GM10266 (cell line): ENCODE measurements at regions not wholly inside any gene's neighbourhood (a gene's known extent, or its start where the extent isn't known, plus 50 kb on each side); places are given as distances from the start of the nearest gene placed in this dataset.

Source experiments
- DNase-seq: peaks from one replicate; pipeline ENCODE4 v3.0.0; 2012; ENCODE audit errors: extremely low spot score
- CTCF ChIP-seq: IDR thresholded peaks from 2 replicates; pipeline ENCODE4 v1.5.1; 2012; ENCODE audit warnings: mild to moderate bottlenecking, low read depth; ENCODE audit not compliant: control insufficient read depth, insufficient read depth; ENCODE audit errors: missing control alignments

GRCh38 chr7:70944516-70944915 is 187.4 kb upstream of the GALNT17 start:
- no peak for TF ChIP-seq CTCF
- DNase-seq = no peak

- TF ChIP-seq CTCF = no peak
- no peak for DNase-seq
Measured at GRCh38 chr7:70947181-70947580, 184.8 kb upstream of the GALNT17 start.

GRCh38 chr7:70949862-70950261 is 182.1 kb upstream of the GALNT17 start:
- no peak for TF ChIP-seq CTCF
- no peak for DNase-seq

GRCh38 chr7:70951271-70951962 is 180.5 kb upstream of the GALNT17 start:
- no peak for DNase-seq
- no peak for TF ChIP-seq CTCF

- no peak for DNase-seq
- TF ChIP-seq CTCF = no peak
Measured at GRCh38 chr7:70952311-70952710, 179.6 kb upstream of the GALNT17 start.

- no peak for DNase-seq
- no peak for TF ChIP-seq CTCF
Measured at GRCh38 chr7:70953331-70953741, 178.6 kb upstream of the GALNT17 start.

GRCh38 chr7:70953796-70954195 is 178.1 kb upstream of the GALNT17 start:
- no peak for TF ChIP-seq CTCF
- no peak for DNase-seq
